ENCODE measurements at regions not wholly inside any gene's neighbourhood (a gene's known extent, or its start where the extent isn't known, plus 50 kb on each side); places are given as distances from the start of the nearest gene placed in this dataset.
A peak's percentile ranks its signal among the peaks of the same experiment; 100 is the strongest.

DNA sequence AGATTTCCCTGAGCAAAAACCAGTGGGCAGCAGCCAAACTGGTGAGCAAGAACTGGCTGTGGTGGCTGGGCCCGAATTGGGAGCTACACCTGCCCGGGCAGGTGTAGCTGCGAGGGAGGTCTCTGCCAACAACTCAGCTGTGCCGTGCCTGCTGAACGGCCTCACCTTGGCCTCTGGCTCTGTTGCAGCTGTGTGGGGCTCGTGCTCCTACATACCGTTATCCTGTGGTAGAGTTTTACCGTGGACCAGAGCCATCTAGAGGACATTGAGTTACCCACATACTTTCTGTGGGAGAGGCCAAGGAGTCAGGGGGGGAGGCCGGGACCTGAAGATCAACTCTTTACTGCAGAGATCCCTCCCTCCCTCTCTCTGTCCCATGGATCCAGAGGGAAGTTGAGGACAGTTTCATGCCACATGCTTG, 113.2 kb downstream of the TM9SF2 start:
- TF ChIP-seq, protein P1, sequence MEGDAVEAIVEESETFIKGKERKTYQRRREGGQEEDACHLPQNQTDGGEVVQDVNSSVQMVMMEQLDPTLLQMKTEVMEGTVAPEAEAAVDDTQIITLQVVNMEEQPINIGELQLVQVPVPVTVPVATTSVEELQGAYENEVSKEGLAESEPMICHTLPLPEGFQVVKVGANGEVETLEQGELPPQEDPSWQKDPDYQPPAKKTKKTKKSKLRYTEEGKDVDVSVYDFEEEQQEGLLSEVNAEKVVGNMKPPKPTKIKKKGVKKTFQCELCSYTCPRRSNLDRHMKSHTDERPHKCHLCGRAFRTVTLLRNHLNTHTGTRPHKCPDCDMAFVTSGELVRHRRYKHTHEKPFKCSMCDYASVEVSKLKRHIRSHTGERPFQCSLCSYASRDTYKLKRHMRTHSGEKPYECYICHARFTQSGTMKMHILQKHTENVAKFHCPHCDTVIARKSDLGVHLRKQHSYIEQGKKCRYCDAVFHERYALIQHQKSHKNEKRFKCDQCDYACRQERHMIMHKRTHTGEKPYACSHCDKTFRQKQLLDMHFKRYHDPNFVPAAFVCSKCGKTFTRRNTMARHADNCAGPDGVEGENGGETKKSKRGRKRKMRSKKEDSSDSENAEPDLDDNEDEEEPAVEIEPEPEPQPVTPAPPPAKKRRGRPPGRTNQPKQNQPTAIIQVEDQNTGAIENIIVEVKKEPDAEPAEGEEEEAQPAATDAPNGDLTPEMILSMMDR (IDR thresholded peaks at IDR 0.05; ENCODE audit: low read depth, low read length) = peak; percentile 57
- TF ChIP-seq, protein P2, sequence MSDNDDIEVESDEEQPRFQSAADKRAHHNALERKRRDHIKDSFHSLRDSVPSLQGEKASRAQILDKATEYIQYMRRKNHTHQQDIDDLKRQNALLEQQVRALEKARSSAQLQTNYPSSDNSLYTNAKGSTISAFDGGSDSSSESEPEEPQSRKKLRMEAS (IDR thresholded peaks at IDR 0.05; ENCODE audit: low read depth, low read length) = no peak
